ENCODE measurements at regions not wholly inside any gene's neighbourhood (a gene's known extent, or its start where the extent isn't known, plus 50 kb on each side); places are given as distances from the start of the nearest gene placed in this dataset.

GRCh38 chr18:10244341-10244740 lies 210.1 kb upstream of the APCDD1 start:
- H3F3A ChIP-seq (ENCODE audit: insufficient read depth, low read length, poor library complexity, severe bottlenecking), result no peaks in the 10 kb centered on the region
- H4K20me1 ChIP-seq (ENCODE audit: insufficient read depth), result no peaks in the 10 kb centered on the region
- no peaks in the 10 kb centered on the region for H3K36me3 ChIP-seq (ENCODE audit: insufficient read depth, low read length)
- H3K4me3 ChIP-seq (ENCODE audit: low read length), result no peak overlapping the region
- no peak overlapping the region for H2AFZ ChIP-seq (ENCODE audit: low read depth, low read length)
- no peak overlapping the region for H3K27ac ChIP-seq (ENCODE audit: low read length)
- H3K9me3 ChIP-seq (ENCODE audit: low read length), result no peaks in the 10 kb centered on the region
- H3K79me2 ChIP-seq (replicated peaks; ENCODE audit: insufficient read depth, low read length), result no peaks in the 10 kb centered on the region
- no peak overlapping the region for H3K4me2 ChIP-seq (ENCODE audit: low read length)
- H3K27me3 ChIP-seq (ENCODE audit: insufficient read depth, low read depth, low read length), result no peaks in the 10 kb centered on the region
- no peak for TF ChIP-seq EZH2 (IDR thresholded peaks at IDR 0.05; ENCODE audit: borderline replicate concordance, insufficient read depth, low read length, poor library complexity, severe bottlenecking)
- TF ChIP-seq MXI1 (conservative IDR thresholded peaks at IDR 0.05; ENCODE audit: poor library complexity, severe bottlenecking), result no peak
- no peak for TF ChIP-seq RAD21 (conservative IDR thresholded peaks at IDR 0.05)
- TF ChIP-seq, protein P1, sequence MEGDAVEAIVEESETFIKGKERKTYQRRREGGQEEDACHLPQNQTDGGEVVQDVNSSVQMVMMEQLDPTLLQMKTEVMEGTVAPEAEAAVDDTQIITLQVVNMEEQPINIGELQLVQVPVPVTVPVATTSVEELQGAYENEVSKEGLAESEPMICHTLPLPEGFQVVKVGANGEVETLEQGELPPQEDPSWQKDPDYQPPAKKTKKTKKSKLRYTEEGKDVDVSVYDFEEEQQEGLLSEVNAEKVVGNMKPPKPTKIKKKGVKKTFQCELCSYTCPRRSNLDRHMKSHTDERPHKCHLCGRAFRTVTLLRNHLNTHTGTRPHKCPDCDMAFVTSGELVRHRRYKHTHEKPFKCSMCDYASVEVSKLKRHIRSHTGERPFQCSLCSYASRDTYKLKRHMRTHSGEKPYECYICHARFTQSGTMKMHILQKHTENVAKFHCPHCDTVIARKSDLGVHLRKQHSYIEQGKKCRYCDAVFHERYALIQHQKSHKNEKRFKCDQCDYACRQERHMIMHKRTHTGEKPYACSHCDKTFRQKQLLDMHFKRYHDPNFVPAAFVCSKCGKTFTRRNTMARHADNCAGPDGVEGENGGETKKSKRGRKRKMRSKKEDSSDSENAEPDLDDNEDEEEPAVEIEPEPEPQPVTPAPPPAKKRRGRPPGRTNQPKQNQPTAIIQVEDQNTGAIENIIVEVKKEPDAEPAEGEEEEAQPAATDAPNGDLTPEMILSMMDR (IDR thresholded peaks at IDR 0.05; ENCODE audit: poor library complexity, severe bottlenecking), result no peak
- no peak for TF ChIP-seq TAF1 (IDR thresholded peaks at IDR 0.05; ENCODE audit: low read depth)
- TF ChIP-seq POLR2AphosphoS5 (IDR thresholded peaks at IDR 0.05), result no peak
- TF ChIP-seq REST (IDR thresholded peaks at IDR 0.05; ENCODE audit: borderline replicate concordance), result no peak
- no peak for TF ChIP-seq SMC3 (conservative IDR thresholded peaks at IDR 0.05; ENCODE audit: poor library complexity)
- no peak for TF ChIP-seq EP300 (conservative IDR thresholded peaks at IDR 0.05; ENCODE audit: poor library complexity, severe bottlenecking)
- no peaks in the 10 kb centered on the region for H3K9me2 ChIP-seq (ENCODE audit: insufficient read depth, low read length)
- no peak overlapping the region for H3K9ac ChIP-seq (ENCODE audit: low read length)

GRCh38 chr18:10245031-10245845 lies 209.2 kb upstream of the APCDD1 start:
- Histone ChIP-seq H2AFZ (ENCODE audit: low read depth, low read length) (no peak overlapping the region), H3K9me2 (ENCODE audit: insufficient read depth, low read length) (no peaks in the 10 kb centered on the region), H3K9me3 (ENCODE audit: low read length) (no peaks in the 10 kb centered on the region), H3K4me2 (ENCODE audit: low read length) (no peak overlapping the region), H3K4me3 (ENCODE audit: low read length) (no peak overlapping the region), H3K27me3 (ENCODE audit: insufficient read depth, low read depth, low read length) (no peaks in the 10 kb centered on the region), H3F3A (ENCODE audit: insufficient read depth, low read length, poor library complexity, severe bottlenecking) (no peaks in the 10 kb centered on the region), H3K9ac (ENCODE audit: low read length) (no peak overlapping the region), H3K27ac (ENCODE audit: low read length) (no peak overlapping the region), H3K79me2 (replicated peaks; ENCODE audit: insufficient read depth, low read length) (no peaks in the 10 kb centered on the region), H3K36me3 (ENCODE audit: insufficient read depth, low read length) (no peaks in the 10 kb centered on the region), H4K20me1 (ENCODE audit: insufficient read depth) (no peaks in the 10 kb centered on the region)
- TF ChIP-seq SMC3 (conservative IDR thresholded peaks at IDR 0.05; ENCODE audit: poor library complexity) (no peak), TAF1 (IDR thresholded peaks at IDR 0.05; ENCODE audit: low read depth) (no peak), POLR2AphosphoS5 (IDR thresholded peaks at IDR 0.05) (no peak), EP300 (conservative IDR thresholded peaks at IDR 0.05; ENCODE audit: poor library complexity, severe bottlenecking) (no peak)
- TF ChIP-seq, protein P1 (IDR thresholded peaks at IDR 0.05; ENCODE audit: poor library complexity, severe bottlenecking), result no peak
